Fibroblast of peridontal ligament (primary cell): ENCODE measurements at regions not wholly inside any gene's neighbourhood (a gene's known extent, or its start where the extent isn't known, plus 50 kb on each side); places are given as distances from the start of the nearest gene placed in this dataset.

ENCODE experiments used
- DNase-seq: peaks from one replicate; pipeline ENCODE4 v3.0.0-alpha.2; 2010; ENCODE audit errors: extremely low read depth

- DNase-seq = peak; percentile 69
These were observed 393.8 kb upstream of the MEF2C start for GRCh38 chr5:89276566-89277305.

DNA sequence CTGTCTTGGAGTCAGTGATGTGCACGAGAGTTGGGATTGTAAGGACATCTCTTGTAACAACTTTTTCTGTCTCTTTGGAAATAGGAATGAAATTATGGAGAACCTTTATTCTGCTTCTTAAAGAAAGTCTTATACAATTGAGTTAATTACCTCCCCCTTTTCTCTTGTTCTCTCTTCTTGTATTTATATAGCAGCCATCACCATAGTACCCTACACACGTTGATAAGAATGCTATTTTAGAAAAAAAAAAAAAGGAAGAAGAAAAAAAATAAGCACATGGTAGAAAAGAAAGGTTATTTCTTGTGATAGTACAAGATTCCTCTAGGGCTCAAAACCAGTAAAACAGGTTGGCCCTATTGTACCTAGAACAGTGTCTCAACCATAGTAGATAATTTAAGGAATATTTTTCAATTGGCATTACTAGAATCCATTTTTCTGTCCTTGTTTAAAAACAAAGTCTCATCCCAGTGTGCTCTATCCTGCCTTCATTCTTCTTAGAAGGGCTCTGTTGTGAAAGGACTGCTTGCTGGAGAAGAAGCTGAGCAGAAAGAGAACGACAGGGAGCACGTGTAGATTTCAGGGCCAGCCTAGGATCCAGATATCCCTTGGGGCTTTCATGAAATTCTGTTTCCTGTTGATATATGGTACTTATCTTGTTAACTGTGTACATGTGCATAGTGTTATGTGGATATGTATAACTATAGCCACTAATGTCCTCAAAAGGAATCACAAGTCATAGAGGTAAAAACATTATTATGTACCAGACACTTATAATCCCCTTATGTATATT lies 392.3 kb upstream of the MEF2C start:
- DNase-seq = no peak

DNA sequence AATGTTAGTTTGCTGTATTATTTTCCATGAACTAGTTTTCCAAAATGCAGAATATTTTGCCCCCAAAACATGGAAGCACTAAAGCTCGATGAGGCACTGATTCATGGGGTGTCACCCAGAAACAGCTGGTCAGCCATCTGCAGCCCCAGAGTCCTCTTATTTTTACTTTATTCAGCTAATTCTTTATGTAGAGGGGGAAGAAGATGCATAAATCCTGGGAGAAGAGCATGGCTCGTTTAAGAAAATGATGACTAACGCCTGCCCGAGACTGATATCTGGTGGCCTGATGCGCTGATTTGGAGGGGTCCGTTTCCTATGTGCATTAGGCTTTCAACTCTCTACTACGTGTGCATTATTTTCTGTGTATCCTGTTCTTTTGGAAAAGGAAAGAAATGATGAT lies 390.3 kb upstream of the MEF2C start:
- DNase-seq = no peak

DNA sequence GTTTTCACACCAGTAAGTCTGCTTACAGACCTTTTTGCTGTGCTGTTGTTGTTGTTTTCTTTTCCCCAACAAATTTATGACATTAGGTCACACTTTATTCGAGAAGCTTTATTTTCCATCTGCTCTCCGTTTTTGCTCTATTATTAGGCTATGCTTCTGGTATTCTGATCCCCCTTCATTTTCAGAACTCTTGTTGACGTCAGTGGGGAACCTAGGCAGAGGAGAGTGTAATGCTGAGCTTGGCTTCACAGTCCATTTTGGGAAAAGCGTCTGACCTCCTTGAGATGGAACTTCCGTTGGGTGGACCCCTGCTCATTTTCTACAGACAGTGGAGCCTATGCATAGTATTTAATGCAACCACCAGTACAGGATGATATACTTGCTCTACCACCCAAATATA lies 387.9 kb upstream of the MEF2C start:
- DNase-seq = no peak

DNA sequence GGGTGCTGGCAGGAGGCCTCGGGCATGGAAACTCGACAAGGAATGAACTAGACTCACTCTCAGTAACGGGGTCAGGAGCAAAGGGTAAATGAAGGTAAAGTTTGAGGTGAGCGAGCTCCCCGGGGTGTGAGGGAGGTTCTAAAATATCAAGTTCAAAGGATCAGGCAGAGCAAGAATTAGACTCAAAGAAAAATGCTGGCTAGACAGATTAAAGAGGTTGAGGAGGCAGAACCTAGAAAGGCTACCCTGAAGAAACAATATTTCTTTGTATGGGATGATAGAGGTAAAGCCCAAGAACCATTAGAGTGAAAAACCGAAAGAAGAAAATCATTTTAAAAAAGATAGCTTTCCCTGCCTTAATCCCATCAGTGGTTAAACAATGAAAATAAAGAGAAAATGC lies 386.7 kb upstream of the MEF2C start:
- no peak for DNase-seq

- DNase-seq = no peak
These were observed 385.5 kb upstream of the MEF2C start for GRCh38 chr5:89268460-89268859.

GRCh38 chr5:89267788-89268187 lies 384.8 kb upstream of the MEF2C start:
- DNase-seq = no peak

DNA sequence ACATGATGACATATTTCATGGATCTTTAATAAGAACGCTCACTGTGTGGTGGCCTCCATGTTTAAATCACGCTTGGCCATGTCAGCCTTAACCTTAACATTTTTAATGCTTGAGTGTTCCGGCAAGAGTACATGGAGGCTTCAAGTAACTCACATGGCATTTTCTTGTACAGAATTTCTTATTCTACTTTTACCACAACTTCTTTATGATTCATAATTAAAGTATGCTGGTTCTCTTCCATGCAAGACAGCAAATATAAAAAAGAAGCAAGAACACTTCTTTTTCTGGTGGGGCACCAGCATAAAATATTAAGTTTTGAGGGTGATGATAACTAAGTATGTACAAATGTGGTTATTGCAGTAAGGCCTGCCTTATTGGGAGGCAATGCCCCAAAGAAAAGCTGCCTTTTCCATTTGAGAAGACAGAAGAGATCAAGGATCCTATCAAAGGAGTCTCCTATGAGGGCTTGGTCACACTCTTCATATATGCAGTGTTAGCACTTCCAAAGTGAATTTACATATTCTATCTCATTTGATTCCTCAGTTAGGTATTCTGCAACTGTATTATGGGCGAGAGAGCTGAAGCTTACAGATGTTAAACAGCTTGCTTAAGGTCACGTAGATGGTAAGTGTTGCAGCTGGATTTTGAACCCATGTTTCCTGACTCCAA lies 382.7 kb upstream of the MEF2C start:
- DNase-seq = peak; percentile 83

GRCh38 chr5:89263846-89264245 lies 380.9 kb upstream of the MEF2C start:
- DNase-seq = no peak

- no peak for DNase-seq
These were observed 379.0 kb upstream of the MEF2C start for GRCh38 chr5:89262030-89262429.

DNA sequence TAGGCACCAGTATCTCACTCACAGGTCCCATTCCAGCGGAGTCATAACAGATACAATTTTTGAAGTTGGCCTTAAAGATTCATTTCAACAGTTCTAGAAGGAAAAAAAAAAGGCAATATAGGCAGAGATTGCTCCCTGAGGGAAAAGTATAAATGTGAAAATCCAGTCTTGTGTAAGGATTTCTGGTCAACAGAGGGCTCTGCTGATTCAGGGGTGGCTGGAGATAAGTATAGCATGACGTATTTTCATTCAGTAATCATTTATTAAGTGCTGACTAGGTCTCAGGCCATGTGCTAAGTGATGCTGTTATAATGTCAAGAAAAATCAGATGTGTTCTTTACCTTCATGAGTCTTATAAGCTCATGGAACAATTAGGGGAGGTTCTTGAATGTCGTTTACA lies 377.3 kb upstream of the MEF2C start:
- peak; percentile 24 for DNase-seq

DNA sequence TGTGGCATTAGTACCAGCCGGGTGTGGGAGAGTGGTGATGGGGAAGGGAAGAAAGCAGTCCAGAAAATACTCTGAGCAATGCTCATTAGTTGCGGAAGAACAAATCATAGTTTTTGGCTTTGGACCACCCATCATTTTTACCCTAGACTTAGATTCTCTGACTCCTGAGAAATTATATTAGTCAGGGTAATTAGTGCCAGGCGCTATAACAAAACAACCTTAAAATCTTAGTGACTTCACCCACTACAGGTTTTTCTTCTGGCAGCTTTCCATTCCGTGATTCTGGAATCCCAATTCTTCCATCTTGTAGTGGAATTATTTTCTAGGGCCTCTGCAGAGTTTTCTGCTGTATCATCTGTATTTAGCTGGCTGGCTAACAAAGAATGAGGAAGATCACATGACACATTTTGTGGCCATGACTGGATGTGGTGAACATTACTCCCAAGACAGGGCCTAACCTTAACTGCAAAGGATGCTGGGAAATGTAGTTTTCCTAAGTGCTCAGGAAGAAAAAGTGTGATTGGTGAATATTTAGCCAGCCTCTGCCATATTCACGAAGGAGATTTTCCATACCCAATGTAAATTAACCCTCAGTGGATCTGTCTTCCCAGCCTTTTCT lies 373.0 kb upstream of the MEF2C start:
- DNase-seq = peak; percentile 79

DNA sequence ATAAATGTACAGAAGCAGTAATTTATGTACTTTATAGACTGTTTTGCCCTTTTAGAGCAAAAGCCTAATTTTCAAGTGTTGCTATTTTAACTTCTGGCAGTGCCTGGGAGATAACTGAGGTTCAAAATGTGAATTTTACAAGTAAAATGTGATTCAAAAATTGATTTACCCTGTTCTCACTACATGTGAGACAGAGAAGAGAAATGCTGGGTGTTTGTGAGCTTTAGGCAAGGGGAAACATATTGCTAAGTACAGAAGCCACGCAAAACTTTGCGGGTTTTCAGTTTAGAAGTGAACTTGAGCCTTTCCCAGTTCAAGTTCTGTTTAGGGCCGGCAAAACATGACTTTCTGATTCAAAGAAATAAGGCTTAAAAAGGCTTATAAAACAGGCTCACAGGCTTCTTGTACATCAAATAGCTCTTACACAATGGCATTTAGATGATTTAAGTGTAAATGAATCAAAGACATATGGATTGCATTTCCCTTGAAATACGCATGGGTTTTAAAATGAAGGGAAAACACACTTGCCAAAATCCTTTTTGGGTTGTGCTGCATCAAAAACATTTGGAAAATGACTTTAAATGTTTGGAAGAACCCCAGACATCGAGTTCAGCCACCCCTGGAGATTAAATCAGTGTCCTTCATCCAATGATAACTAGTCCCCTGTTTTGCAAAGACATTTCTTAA lies 370.8 kb upstream of the MEF2C start:
- peak; percentile 66 for DNase-seq

- DNase-seq = no peak
These were observed 363.9 kb upstream of the MEF2C start for GRCh38 chr5:89246864-89247263.

- DNase-seq = peak; percentile 30
These were observed 363.3 kb upstream of the MEF2C start for GRCh38 chr5:89246252-89246651.

- DNase-seq = no peak
These were observed 360.6 kb upstream of the MEF2C start for GRCh38 chr5:89243611-89244010.

GRCh38 chr5:89241186-89241585 lies 358.2 kb upstream of the MEF2C start:
- peak; percentile 74 for DNase-seq

DNA sequence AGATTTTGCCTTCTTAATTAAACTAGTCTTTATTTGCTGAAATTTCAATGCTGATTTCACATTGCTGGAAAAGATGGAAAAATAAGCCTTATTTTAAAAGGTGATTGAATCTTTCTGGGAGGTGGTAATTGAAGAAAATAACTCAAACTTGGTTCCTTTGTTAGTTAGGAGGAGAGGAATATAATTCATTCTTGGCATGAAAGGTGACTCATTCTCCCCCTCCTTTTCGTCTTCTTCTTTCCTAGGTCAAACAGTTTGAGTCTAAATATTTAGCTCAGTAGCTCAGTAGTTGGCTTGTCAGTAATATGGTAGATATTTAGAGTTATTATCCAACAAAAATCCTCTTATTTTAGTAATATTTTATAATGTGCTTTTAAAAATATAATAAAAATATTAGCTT lies 353.9 kb upstream of the MEF2C start:
- no peak for DNase-seq

DNA sequence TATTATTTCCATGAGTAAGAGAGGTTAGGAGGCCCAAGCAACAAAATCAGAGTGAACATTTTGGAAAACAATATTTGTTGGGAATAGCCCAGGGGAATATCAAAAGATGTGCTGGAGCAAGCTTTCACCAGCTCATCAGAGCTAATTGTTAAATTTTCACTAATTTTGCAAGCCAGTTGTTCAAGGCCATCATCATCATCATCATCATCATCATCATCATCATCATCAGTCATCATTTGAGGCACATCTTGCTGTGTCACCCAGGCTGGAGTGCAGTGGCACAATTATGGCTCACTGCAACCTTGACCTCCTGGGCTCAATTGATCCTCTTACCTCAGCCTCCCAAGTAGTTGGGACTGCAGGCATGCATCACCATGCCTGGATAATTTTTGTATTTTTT lies 350.5 kb upstream of the MEF2C start:
- no peak for DNase-seq

GRCh38 chr5:89232139-89232603 lies 349.2 kb upstream of the MEF2C start:
- no peak for DNase-seq

DNA sequence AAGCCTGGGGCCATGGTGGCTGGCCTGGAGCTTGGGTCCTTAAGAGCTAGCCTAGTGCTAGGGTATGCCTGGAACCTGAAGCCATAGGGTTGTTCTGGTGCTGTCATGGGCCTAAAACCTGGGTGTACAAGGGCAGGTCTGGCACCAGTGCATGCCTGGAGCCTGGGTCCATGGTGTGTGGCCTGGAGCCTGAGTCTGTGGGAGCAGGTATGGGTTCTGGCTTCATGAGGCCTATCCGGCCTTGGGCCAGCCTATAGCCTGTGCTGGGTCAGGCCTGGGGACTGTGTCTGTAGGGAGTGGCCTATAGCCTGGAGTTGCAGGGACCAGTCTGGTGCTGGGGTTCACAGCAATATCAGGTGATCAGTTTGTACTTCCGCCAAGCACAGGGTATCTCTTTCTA lies 347.2 kb upstream of the MEF2C start:
- DNase-seq = no peak
